Calu3 (cell line): ENCODE measurements at regions not wholly inside any gene's neighbourhood (a gene's known extent, or its start where the extent isn't known, plus 50 kb on each side); places are given as distances from the start of the nearest gene placed in this dataset.

ENCODE experiments used
- BruUV-seq: library from RNA; stranded (reverse); fragments of 400-500 nt; replicated peaks from 2 replicates; lab custom pipeline; 2021; lab: Mats Ljungman, UMichigan
- CTCF ChIA-PET: fragments of 300-600 bp; sonication (Branson Sonifier 250); formaldehyde crosslinking; loops from one replicate; lab custom pipeline; 2022; ENCODE audit warnings: antibody characterized with exemption; lab: Charles Lee
- DNase-seq: peaks from one replicate; pipeline ENCODE4 v3.0.0; 2022
- H3K27ac Mint-ChIP-seq: one replicate; pipeline ENCODE4 v1.8.0; 2022; ENCODE audit warnings: mixed read lengths; ENCODE audit not compliant: unreplicated experiment
- H3K27me3 Mint-ChIP-seq: one replicate; pipeline ENCODE4 v1.8.0; 2022; ENCODE audit warnings: mixed read lengths; ENCODE audit not compliant: unreplicated experiment
- H3K36me3 Mint-ChIP-seq: one replicate; pipeline ENCODE4 v1.8.0; 2022; ENCODE audit warnings: mild to moderate bottlenecking, moderate library complexity, mixed read lengths; ENCODE audit not compliant: insufficient read depth, unreplicated experiment
- H3K4me1 Mint-ChIP-seq: one replicate; pipeline ENCODE4 v1.8.0; 2022; ENCODE audit warnings: mild to moderate bottlenecking, low read depth, mixed read lengths; ENCODE audit not compliant: unreplicated experiment
- H3K4me3 Mint-ChIP-seq: one replicate; pipeline ENCODE4 v1.8.0; 2022; ENCODE audit warnings: mild to moderate bottlenecking, low read depth, moderate library complexity, mixed read lengths; ENCODE audit not compliant: unreplicated experiment
- H3K9me3 Mint-ChIP-seq: one replicate; pipeline ENCODE4 v1.8.0; 2022; ENCODE audit warnings: low read depth, mixed read lengths; ENCODE audit not compliant: unreplicated experiment
- intact Hi-C: fragments of 100-400 bp; cut with micrococcal nuclease; formaldehyde crosslinking; loops from one replicate; pipeline ENCODE4 v1.10.0; 2022; ENCODE audit not compliant: unreplicated experiment
- TF ChIP-seq, protein P1 (sequence below): fragments of 200-600 bp; IDR thresholded peaks from one replicate; pipeline ENCODE4 v1.8.0; 2022; ENCODE audit warnings: antibody characterized with exemption; ENCODE audit not compliant: unreplicated experiment

DNA sequence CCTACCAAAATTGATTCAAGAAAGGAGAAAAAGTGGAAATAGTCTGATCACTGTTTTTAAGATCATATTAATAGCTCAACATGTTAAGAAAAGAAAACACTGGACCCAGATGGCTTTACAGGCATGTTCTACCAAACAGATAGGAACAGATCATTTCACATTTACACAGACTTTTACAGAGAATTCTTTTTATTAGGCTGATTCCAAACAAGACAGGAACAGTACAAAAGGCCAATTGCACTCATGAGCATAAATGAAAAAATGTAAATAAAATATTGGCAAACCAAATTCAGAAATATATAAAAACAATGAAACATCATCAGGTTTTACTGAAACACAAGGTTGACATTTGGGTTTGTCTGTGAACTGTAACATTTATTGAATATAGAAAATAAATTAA is 106.5 kb downstream of the WNT5A start:
- no TSS peak for BruUV-seq
- intact Hi-C loops = no loop called here
- no peaks in the 10 kb centered on the region for H3K36me3 Mint-ChIP-seq
- TF ChIP-seq, protein P1, sequence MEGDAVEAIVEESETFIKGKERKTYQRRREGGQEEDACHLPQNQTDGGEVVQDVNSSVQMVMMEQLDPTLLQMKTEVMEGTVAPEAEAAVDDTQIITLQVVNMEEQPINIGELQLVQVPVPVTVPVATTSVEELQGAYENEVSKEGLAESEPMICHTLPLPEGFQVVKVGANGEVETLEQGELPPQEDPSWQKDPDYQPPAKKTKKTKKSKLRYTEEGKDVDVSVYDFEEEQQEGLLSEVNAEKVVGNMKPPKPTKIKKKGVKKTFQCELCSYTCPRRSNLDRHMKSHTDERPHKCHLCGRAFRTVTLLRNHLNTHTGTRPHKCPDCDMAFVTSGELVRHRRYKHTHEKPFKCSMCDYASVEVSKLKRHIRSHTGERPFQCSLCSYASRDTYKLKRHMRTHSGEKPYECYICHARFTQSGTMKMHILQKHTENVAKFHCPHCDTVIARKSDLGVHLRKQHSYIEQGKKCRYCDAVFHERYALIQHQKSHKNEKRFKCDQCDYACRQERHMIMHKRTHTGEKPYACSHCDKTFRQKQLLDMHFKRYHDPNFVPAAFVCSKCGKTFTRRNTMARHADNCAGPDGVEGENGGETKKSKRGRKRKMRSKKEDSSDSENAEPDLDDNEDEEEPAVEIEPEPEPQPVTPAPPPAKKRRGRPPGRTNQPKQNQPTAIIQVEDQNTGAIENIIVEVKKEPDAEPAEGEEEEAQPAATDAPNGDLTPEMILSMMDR = no peak
- H3K27ac Mint-ChIP-seq = no peak overlapping the region
- DNase-seq = no peak
- H3K4me3 Mint-ChIP-seq = no peak overlapping the region
- H3K27me3 Mint-ChIP-seq = no peaks in the 10 kb centered on the region
- CTCF ChIA-PET = no interaction called here
- H3K4me1 Mint-ChIP-seq = no peaks in the 10 kb centered on the region
- peaks cover 9% of the 10 kb centered on the region for H3K9me3 Mint-ChIP-seq

DNA sequence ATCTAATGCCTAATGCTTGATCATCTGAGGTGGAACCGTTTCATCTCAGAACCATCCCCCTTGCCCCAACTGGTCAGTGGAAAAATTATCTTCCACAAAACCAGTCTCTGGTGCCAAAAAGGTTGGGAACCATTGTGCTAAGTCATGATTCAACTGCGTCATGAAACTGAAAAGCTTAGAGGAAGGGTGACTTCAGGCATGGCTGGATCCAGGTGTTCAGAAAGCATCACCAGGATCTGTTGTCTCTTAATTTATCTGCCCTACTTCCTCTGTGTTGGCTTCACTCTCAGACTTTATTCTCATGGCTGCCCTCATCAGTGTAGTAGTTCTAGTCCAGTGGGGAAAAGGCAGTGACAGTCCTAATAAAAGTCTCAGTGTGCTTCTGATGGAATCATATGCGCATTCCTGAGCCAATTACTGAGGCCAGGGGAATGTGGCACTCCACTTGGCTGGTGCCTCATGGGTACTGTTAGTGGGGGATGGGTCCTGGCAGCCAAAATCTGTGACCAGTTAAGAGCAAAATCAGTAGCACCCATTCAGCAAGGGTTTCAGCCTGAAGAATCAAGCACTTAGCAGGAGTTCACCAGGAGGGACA is 110.3 kb downstream of the WNT5A start:
- H3K4me3 Mint-ChIP-seq = no peak overlapping the region

DNA sequence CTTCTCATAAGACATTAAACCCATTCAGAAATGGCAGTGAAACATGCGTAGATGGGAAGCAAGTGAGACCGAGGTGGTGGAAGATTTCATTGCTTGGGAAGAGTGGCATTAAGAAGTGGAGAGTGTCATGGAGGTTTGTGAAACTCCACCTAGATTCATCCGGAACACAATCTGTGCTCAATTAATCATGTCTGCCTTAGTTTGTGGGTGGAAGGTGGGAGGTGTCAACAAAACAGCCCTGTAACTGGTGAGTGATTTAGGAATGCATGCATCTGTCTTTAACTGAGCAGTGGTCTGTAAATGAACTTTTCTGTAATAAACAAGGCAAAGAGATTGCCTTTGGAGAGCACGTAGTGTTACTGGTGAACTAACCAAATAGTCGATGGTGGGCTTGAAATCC is 113.7 kb downstream of the WNT5A start:
- BruUV-seq = no TSS peak
- TF ChIP-seq, protein P1 = no peak
- H3K27me3 Mint-ChIP-seq = no peaks in the 10 kb centered on the region
- no peak overlapping the region for H3K27ac Mint-ChIP-seq
- no peaks in the 10 kb centered on the region for H3K4me1 Mint-ChIP-seq
- H3K4me3 Mint-ChIP-seq = no peak overlapping the region
- DNase-seq = no peak
- CTCF ChIA-PET = no interaction called here
- intact Hi-C loops = no loop called here
- no peaks in the 10 kb centered on the region for H3K36me3 Mint-ChIP-seq
- H3K9me3 Mint-ChIP-seq = peaks cover 17% of the 10 kb centered on the region

More for the DNA sequence above, 110.3 kb downstream of the WNT5A start:
- BruUV-seq = no TSS peak
- H3K27ac Mint-ChIP-seq = no peak overlapping the region
- H3K27me3 Mint-ChIP-seq = no peaks in the 10 kb centered on the region
- H3K4me1 Mint-ChIP-seq = no peaks in the 10 kb centered on the region
- DNase-seq = no peak
- intact Hi-C loops = no loop called here
- CTCF ChIA-PET = no interaction called here
- H3K9me3 Mint-ChIP-seq = peaks cover 15% of the 10 kb centered on the region
- H3K36me3 Mint-ChIP-seq = no peaks in the 10 kb centered on the region
- TF ChIP-seq, protein P1 = no peak

DNA sequence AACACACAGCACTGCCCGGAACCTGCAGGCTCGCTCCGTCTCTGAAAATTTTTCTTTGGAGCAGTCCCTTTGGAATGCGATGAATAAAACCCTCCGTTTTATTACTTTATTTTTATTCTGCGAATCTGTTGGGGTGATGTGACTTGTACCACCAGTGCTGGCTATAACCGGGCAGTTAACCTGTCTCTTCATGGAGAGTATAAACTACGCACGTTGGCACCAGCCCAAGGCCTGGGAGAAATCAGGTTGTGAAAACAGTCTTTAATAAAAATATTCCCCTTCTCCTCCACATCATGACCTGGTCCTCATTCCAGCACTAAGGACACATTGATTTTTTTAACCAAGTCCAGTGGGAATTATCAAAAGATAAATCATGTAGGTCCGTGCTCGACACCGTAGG is 116.8 kb downstream of the WNT5A start:
- intact Hi-C loops = no loop called here
- CTCF ChIA-PET = no interaction called here
- H3K27me3 Mint-ChIP-seq = no peaks in the 10 kb centered on the region
- TF ChIP-seq, protein P1 = no peak
- H3K36me3 Mint-ChIP-seq = no peaks in the 10 kb centered on the region
- no peaks in the 10 kb centered on the region for H3K4me1 Mint-ChIP-seq
- no TSS peak for BruUV-seq
- no peak for DNase-seq
- peaks cover 17% of the 10 kb centered on the region for H3K9me3 Mint-ChIP-seq
- H3K4me3 Mint-ChIP-seq = no peak overlapping the region
- H3K27ac Mint-ChIP-seq = no peak overlapping the region
